Left ventricle myocardium inferior (tissue), 1 donor: ENCODE measurements at regions not wholly inside any gene's neighbourhood (a gene's known extent, or its start where the extent isn't known, plus 50 kb on each side); places are given as distances from the start of the nearest gene placed in this dataset.

Source experiments
- DNase-seq: peaks from one replicate; pipeline ENCODE4 v3.0.0-alpha.2; 2020
- H3K27ac ChIP-seq: fragments of 200-600 bp; replicated peaks from 2 replicates; pipeline ENCODE4 v1.8.0; 2021
- H3K27me3 ChIP-seq: fragments of 200-600 bp; 2 replicates; pipeline ENCODE4 v1.8.0; 2021; ENCODE audit warnings: low read depth
- H3K36me3 ChIP-seq: fragments of 200-600 bp; 2 replicates; pipeline ENCODE4 v1.8.0; 2021
- H3K4me1 ChIP-seq: fragments of 200-600 bp; 2 replicates; pipeline ENCODE4 v1.8.0; 2021
- H3K4me3 ChIP-seq: fragments of 200-600 bp; 2 replicates; pipeline ENCODE4 v1.8.0; 2021; ENCODE audit warnings: mild to moderate bottlenecking, moderate library complexity
- H3K9me3 ChIP-seq: fragments of 200-600 bp; replicated peaks from 2 replicates; pipeline ENCODE4 v1.8.0; 2021
- CTCF ChIP-seq: fragments of 200-600 bp; IDR thresholded peaks from 2 replicates; pipeline ENCODE4 v1.8.0; 2021; ENCODE audit warnings: antibody characterized with exemption, mild to moderate bottlenecking, borderline replicate concordance
- intact Hi-C: fragments of 100-400 bp; cut with micrococcal nuclease; formaldehyde crosslinking; loops from one replicate; pipeline ENCODE4 v1.11.0; 2022
- donor health status: DM: no; HTN: yes; CAD: no; lungs with severe emphysema.

GRCh38 chr11:81979448-81979847 is 754.2 kb downstream of the FAM181B start:
- H3K4me1 ChIP-seq = no peaks in the 10 kb centered on the region
- peaks cover 34% of the 10 kb centered on the region for H3K9me3 ChIP-seq
- DNase-seq = no peak
- H3K27ac ChIP-seq = no peak overlapping the region
- no peak overlapping the region for H3K4me3 ChIP-seq
- TF ChIP-seq CTCF = no peak
- intact Hi-C loops = no loop called here
- no peaks in the 10 kb centered on the region for H3K27me3 ChIP-seq
- H3K36me3 ChIP-seq = no peaks in the 10 kb centered on the region

- intact Hi-C loops = no loop called here
- TF ChIP-seq CTCF = no peak
- H3K9me3 ChIP-seq = peaks cover 22% of the 10 kb centered on the region
- H3K36me3 ChIP-seq = no peaks in the 10 kb centered on the region
- H3K27me3 ChIP-seq = no peaks in the 10 kb centered on the region
- DNase-seq = no peak
- no peak overlapping the region for H3K27ac ChIP-seq
- no peaks in the 10 kb centered on the region for H3K4me1 ChIP-seq
- H3K4me3 ChIP-seq = no peak overlapping the region
These were observed 758.3 kb downstream of the FAM181B start for GRCh38 chr11:81975261-81975900.

- intact Hi-C loops = no loop called here
- no peak for DNase-seq
- Histone ChIP-seq H3K27ac (no peak overlapping the region), H3K27me3 (no peaks in the 10 kb centered on the region), H3K36me3 (no peaks in the 10 kb centered on the region), H3K9me3 (no peaks in the 10 kb centered on the region), H3K4me1 (no peaks in the 10 kb centered on the region), H3K4me3 (no peak overlapping the region)
- TF ChIP-seq CTCF = no peak
These were observed 762.8 kb downstream of the FAM181B start for GRCh38 chr11:81970886-81971285.

- H3K4me1 ChIP-seq = no peaks in the 10 kb centered on the region
- no peaks in the 10 kb centered on the region for H3K9me3 ChIP-seq
- H3K36me3 ChIP-seq = no peaks in the 10 kb centered on the region
- no peaks in the 10 kb centered on the region for H3K27me3 ChIP-seq
- no peak overlapping the region for H3K4me3 ChIP-seq
- no peak for DNase-seq
- intact Hi-C loops = no loop called here
- no peak overlapping the region for H3K27ac ChIP-seq
- TF ChIP-seq CTCF = no peak
These were observed 766.4 kb downstream of the FAM181B start for GRCh38 chr11:81967242-81967641.

- no peak for TF ChIP-seq CTCF
These were observed 767.3 kb downstream of the FAM181B start for GRCh38 chr11:81966340-81966739.

More at GRCh38 chr11:81966340-81966739, 767.3 kb downstream of the FAM181B start:
- Histone ChIP-seq H3K4me3 (no peak overlapping the region), H3K27ac (no peak overlapping the region), H3K36me3 (no peaks in the 10 kb centered on the region), H3K9me3 (no peaks in the 10 kb centered on the region), H3K27me3 (no peaks in the 10 kb centered on the region), H3K4me1 (no peaks in the 10 kb centered on the region)
- intact Hi-C loops = no loop called here
- no peak for DNase-seq
